ENCODE measurements at regions not wholly inside any gene's neighbourhood (a gene's known extent, or its start where the extent isn't known, plus 50 kb on each side); places are given as distances from the start of the nearest gene placed in this dataset.

DNA sequence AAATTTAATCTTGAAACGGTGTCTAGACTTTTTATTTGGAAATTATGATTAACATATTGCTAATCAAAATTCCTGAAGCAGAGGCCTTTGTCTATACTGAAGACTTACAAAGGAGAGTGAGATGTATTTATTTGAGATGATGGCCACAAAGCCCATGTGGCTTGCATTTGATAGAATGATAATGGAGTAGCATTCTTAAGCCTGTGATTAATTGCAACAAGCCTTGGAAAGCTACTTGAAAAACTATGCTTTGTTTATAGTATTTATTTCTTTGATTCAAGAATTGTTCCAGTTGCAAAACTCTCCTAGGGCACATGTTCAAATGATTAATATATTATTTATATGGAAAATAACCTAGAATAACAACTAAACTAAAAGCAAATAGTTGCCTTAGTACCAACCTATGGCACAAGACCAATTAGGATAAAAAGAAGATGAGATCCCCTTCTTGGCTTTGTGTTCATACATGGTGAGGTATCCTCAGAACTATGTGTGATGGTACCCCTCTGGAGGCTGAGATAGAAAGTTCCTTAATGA, 244.1 kb upstream of the TBL1XR1 start:
- Mint-ChIP-seq H3K4me1 (ENCODE audit: low read depth) (no peaks in the 10 kb centered on the region), H3K36me3 (ENCODE audit: low read depth) (no peaks in the 10 kb centered on the region), H3K27me3 (no peaks in the 10 kb centered on the region), H3K9me3 (no peaks in the 10 kb centered on the region), H3K4me3 (no peak overlapping the region), H3K27ac (no peak overlapping the region)
- POLR2A ChIA-PET, result no interaction called here
- DNase-seq (no peak), ATAC-seq (ENCODE audit: poor library complexity) (no peak)
- H3K36me3 ChIP-seq (ENCODE audit: insufficient read depth, low read length), result no peaks in the 10 kb centered on the region
- no peak overlapping the region for H3K27ac ChIP-seq (ENCODE audit: low read depth in 1 of 2, low read length in 2 of 2)
- intact Hi-C loops (cut with DNase I, micrococcal nuclease), result no loop called here
- no peaks in the 10 kb centered on the region for H3K9me3 ChIP-seq (ENCODE audit: control insufficient read depth in 1 of 2, insufficient read depth in 1 of 2, low read length in 2 of 2)
- TF ChIP-seq, protein P1, sequence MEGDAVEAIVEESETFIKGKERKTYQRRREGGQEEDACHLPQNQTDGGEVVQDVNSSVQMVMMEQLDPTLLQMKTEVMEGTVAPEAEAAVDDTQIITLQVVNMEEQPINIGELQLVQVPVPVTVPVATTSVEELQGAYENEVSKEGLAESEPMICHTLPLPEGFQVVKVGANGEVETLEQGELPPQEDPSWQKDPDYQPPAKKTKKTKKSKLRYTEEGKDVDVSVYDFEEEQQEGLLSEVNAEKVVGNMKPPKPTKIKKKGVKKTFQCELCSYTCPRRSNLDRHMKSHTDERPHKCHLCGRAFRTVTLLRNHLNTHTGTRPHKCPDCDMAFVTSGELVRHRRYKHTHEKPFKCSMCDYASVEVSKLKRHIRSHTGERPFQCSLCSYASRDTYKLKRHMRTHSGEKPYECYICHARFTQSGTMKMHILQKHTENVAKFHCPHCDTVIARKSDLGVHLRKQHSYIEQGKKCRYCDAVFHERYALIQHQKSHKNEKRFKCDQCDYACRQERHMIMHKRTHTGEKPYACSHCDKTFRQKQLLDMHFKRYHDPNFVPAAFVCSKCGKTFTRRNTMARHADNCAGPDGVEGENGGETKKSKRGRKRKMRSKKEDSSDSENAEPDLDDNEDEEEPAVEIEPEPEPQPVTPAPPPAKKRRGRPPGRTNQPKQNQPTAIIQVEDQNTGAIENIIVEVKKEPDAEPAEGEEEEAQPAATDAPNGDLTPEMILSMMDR (IDR thresholded peaks at IDR 0.05), result no peak
- CTCF ChIA-PET, result no interaction called here
- no peaks in the 10 kb centered on the region for H3K27me3 ChIP-seq (ENCODE audit: control insufficient read depth in 1 of 2, insufficient read depth in 2 of 2, low read length in 2 of 2)
- no peak overlapping the region for H3K4me3 ChIP-seq (ENCODE audit: low read length)
- no peaks in the 10 kb centered on the region for H3K4me1 ChIP-seq (ENCODE audit: insufficient read depth, low read length)

DNA sequence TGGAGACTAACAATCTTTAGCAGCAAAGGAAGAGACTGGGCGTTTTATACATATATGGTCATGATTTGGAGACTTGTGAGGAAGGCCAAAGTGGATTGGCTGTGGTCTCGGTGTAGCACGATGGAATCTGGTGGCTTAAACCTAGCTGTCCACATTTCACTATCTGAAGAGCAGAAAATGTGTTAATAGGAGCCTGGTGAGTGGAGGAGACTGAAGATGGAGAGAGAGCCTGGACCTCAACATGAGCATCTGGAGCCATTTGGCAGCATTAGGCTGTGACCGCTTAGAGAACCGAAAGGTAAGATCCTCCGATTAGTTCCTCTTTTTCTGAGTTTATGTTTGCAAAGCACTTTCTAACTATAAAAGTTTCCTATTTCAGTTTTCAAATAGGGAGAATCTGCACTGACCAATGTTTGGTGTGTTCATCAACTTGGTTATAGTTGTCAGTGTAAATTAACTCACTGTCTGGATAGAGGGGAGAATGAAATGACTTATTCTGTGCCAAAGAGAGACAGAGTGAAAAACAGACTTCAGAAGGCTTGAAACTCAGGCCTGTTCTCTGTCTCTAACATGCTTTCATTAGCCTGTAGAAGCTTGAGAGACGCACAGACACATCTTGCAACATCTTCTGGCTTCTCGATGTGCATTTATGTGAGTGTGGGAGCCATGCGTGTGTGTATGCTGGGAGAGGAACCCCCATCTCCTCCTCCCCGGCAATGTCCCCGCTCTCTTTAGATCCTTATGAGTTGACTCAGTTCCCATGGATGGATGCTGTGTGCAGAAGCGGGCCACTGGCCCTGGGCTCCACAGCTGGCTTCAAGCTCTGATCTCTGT, 244.7 kb upstream of the TBL1XR1 start:
- H3K27ac ChIP-seq (ENCODE audit: low read depth in 1 of 2, low read length in 2 of 2), result no peak overlapping the region
- ChIA-PET CTCF (no interaction called here), POLR2A (no interaction called here)
- no peak overlapping the region for H3K4me3 ChIP-seq (ENCODE audit: low read length)
- Mint-ChIP-seq H3K27me3 (no peaks in the 10 kb centered on the region), H3K36me3 (ENCODE audit: low read depth) (no peaks in the 10 kb centered on the region), H3K4me1 (ENCODE audit: low read depth) (no peaks in the 10 kb centered on the region), H3K9me3 (no peaks in the 10 kb centered on the region), H3K27ac (no peak overlapping the region), H3K4me3 (no peak overlapping the region)
- DNase-seq (peak in 2 of 14 experiments; percentile 14), ATAC-seq (ENCODE audit: poor library complexity) (no peak)
- TF ChIP-seq, protein P1 (IDR thresholded peaks at IDR 0.05), result no peak
- no peaks in the 10 kb centered on the region for H3K4me1 ChIP-seq (ENCODE audit: insufficient read depth, low read length)
- no peaks in the 10 kb centered on the region for H3K36me3 ChIP-seq (ENCODE audit: insufficient read depth, low read length)
- H3K27me3 ChIP-seq (ENCODE audit: control insufficient read depth in 1 of 2, insufficient read depth in 2 of 2, low read length in 2 of 2), result no peaks in the 10 kb centered on the region
- intact Hi-C loops (cut with DNase I, micrococcal nuclease), result no loop called here
- no peaks in the 10 kb centered on the region for H3K9me3 ChIP-seq (ENCODE audit: control insufficient read depth in 1 of 2, insufficient read depth in 1 of 2, low read length in 2 of 2)

DNA sequence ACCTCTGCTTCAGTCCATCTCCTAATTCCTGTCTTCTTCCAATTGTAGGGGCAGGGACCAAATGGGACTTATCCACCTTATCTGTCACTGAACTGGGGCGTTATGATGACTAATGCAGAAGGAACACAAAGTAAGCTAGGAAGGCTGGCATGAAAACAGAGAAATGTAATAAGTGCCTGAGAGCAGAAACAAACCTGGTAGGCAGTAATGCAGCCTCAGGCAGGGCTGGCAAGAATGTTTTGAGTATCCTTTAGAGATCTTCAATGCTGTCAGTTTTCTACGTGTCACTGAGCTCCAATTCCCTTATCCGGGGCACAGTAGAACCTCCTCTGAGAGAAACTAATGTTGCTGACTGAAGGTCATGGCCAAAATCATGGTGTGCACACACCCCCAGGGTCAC, 246.2 kb upstream of the TBL1XR1 start:
- DNase-seq (no peak), ATAC-seq (ENCODE audit: poor library complexity) (no peak)
- H3K36me3 Mint-ChIP-seq (ENCODE audit: low read depth), result no peaks in the 10 kb centered on the region
- no peaks in the 10 kb centered on the region for H3K27me3 ChIP-seq (ENCODE audit: control insufficient read depth in 1 of 2, insufficient read depth in 2 of 2, low read length in 2 of 2)
- no peak overlapping the region for H3K27ac Mint-ChIP-seq
- H3K9me3 ChIP-seq (ENCODE audit: control insufficient read depth in 1 of 2, insufficient read depth in 1 of 2, low read length in 2 of 2), result no peaks in the 10 kb centered on the region
- H3K27me3 Mint-ChIP-seq, result no peaks in the 10 kb centered on the region
- H3K36me3 ChIP-seq (ENCODE audit: insufficient read depth, low read length), result no peaks in the 10 kb centered on the region
- H3K27ac ChIP-seq (ENCODE audit: low read depth in 1 of 2, low read length in 2 of 2), result no peak overlapping the region
- H3K4me3 Mint-ChIP-seq, result no peak overlapping the region
- intact Hi-C loops (cut with DNase I, micrococcal nuclease), result no loop called here
- no peak overlapping the region for H3K4me3 ChIP-seq (ENCODE audit: low read length)
- ChIA-PET POLR2A (no interaction called here), CTCF (no interaction called here)
- H3K9me3 Mint-ChIP-seq, result no peaks in the 10 kb centered on the region
- TF ChIP-seq, protein P1 (IDR thresholded peaks at IDR 0.05), result no peak
- H3K4me1 Mint-ChIP-seq (ENCODE audit: low read depth), result no peaks in the 10 kb centered on the region
- no peaks in the 10 kb centered on the region for H3K4me1 ChIP-seq (ENCODE audit: insufficient read depth, low read length)
